HG03521 (cell line): ENCODE measurements at regions not wholly inside any gene's neighbourhood (a gene's known extent, or its start where the extent isn't known, plus 50 kb on each side); places are given as distances from the start of the nearest gene placed in this dataset.

ENCODE experiments used
- ATAC-seq: cut with Tn5 transposase; IDR thresholded peaks from one replicate; pipeline ENCODE4 v1.9.1; 2021; ENCODE audit warnings: mild to moderate bottlenecking, moderate library complexity; ENCODE audit not compliant: unreplicated experiment

GRCh38 chr4:106687026-106687425 lies 318.4 kb upstream of the GIMD1 start:
- no peak for ATAC-seq

DNA sequence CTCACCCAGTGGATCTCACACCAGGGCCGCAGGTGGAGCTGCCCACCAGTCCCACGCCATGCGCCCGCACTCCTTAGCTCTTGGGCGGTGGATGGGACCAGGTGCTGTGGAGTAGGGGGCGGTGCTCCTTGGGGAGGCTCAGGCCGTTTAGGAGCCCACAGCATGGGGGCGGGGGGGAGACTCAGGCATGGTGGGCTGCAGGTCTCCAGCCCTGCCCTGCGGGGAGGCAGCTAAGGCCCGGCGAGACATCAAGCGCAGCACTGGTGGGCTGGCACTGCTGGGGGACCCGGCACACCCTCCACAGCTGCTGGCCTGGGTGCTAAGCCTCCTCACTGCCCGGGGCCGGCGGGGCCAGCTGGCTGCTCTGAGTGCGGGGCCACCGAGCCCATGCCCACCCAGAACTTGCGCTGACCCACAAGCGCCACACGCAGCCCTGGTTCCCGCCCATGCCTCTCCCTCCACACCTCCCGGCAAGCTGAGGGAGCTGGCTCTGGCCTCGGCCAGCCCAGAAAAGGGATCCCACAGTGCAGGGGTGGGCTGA lies 312.9 kb upstream of the GIMD1 start:
- ATAC-seq = no peak

DNA sequence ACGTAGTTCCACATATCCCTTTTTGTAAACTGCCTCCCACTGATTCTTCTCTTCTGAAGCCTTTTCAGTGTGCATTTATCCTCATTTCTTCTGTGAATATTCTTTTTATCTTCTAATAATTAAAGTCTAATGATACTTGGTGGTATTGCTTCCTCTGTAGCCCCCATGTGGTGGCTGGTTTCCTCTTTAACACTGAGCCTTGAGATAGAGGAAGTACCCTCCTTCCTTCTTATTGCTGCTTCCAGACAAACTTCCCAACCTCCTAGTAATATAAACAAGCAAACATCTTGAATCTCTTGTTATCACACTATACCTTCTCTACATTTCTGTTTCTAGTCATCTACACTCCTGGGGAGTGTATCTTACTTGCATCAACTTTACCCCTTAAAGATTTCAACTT lies 310.5 kb upstream of the GIMD1 start:
- ATAC-seq = no peak

- ATAC-seq = no peak
These were observed 308.6 kb upstream of the GIMD1 start for GRCh38 chr4:106677213-106677612.

DNA sequence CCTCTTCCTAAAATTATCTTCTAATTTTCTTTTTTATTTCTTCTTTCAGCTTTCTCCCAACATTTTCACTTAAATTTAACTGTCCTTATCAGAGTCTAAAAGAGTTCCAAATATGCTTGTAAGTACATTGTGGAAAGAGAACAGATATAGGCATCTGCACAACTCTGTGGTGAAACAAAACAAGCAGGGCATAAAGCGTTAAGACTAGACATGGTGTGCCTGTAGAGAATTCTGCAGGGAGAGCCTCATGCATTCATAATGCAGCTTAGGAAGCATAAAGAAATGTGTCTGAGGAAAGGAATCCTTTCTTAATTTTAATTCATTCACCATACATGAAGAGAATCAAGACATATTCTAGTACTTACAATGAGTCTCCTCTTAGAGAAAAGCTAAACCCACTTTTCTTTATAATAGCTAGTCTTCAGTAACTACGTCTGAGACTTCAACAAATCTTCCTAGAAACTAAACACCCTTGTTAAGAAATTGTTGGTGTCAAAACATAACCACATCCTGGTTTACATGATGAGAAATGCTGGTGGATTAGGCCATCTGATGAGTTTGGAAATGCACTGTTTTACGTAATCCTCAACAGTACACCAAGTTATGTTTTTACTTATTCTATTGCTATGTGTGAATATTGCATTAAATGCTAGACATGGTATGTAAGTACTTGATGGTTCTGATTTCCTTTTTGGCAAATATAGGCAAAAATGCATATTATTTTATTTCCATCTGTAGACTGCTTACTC lies 307.8 kb upstream of the GIMD1 start:
- no peak for ATAC-seq

DNA sequence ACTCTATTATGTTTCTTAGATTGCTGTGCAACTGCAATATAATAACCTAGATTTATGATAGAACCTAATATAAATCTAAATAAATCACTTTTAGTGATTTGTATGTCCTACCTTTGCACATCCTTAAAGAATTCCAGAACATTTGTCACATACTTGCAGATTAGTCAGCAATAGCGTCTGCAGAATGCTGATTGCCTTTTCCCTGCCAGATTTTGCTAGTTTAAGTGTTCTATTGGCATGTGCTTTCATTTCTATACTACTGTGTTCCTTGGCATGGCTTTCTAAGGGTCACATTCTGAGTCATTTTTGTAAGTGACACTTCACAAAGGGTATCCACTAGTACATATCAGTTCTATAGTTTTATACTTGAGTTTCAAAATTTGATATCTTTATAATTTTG lies 303.1 kb upstream of the GIMD1 start:
- no peak for ATAC-seq

DNA sequence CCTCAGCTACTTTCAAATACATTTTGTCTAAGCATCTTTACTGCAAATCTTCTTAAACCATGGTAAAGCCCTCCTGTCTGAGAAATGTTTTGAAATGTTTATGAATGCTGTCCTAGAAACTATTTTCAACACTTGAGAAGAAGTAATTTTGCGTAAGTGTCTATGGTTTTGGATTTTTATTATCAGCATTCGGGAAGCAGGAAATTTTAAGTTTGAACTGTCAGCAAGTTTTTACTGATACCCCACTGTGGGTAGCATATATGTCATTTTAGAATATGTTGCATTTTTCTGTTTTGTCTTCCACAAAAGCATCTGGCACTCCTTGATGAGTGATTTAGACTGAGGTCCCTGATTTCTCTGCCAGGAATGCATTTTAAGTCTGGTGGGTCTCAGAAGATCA lies 302.4 kb upstream of the GIMD1 start:
- ATAC-seq = no peak

DNA sequence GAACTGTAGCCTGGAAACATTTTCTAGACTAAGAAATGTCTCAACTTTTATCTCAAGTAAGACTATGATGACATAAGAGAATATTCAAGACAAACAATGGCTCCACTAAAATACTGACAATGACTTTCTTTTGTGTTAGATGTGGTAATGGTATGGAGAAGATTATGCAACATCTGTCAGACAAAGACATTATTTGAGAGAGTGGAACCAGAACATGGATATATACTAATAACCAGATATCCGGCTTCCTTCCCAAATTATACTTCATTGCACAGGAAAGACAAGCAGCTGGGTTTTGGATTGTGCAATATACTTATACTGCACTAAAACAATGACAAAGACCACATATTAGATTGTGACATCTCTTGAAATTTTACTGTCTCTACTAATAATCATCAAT lies 290.8 kb upstream of the GIMD1 start:
- no peak for ATAC-seq

DNA sequence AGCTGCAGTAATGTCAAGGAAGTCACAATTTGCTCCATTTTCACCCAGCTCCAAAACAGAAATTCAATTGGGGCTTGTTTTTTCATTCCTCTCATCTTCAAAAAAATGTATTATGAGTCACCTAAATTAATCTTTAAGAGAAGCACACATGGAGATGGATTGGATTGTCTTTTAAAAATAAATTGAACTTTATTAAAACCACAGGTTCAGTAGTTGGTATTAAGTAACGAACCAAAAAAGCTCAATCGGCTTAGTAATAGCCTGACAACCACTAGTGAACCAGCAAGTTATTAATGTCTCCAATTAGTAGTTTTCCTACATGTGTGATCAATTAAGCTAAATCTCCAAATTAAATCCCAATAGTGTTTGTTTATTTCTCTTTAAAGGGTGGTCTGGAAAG lies 283.5 kb upstream of the GIMD1 start:
- no peak for ATAC-seq

GRCh38 chr4:106650701-106651100 lies 282.1 kb upstream of the GIMD1 start:
- ATAC-seq = no peak

- no peak for ATAC-seq
These were observed 278.9 kb upstream of the GIMD1 start for GRCh38 chr4:106647451-106647850.

GRCh38 chr4:106629268-106629625 lies 260.7 kb upstream of the GIMD1 start:
- ATAC-seq = no peak

DNA sequence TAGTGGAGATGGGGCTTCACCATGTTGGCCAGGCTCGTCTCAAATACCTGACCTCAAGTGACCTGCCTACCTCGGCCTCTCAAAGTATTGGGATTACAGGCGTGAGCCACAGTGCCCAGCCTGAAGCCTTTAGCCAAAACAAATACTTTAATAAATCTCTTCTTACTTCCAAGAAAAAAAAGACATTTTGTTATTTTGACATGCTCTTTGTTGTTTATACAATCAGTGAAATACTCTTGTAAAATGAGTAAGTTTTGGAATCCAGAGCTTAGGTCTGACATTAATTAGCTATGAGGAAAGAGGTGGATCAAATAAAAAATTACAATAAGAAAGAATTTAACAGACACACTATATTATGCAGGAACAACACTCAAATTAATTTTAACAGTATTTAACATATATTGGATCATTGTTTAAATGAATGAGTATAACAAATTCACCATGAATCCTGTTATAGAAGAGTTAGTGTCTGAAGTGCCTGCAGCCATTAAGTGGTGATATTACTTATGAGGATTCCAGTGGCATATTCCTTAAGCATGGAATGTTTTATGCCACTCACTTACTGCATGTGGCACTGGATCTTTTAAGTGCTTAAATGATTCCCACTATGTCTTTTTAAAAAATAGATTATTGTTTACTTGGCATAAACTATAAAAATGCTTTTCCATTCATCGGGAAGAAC lies 260.1 kb upstream of the GIMD1 start:
- ATAC-seq = no peak

DNA sequence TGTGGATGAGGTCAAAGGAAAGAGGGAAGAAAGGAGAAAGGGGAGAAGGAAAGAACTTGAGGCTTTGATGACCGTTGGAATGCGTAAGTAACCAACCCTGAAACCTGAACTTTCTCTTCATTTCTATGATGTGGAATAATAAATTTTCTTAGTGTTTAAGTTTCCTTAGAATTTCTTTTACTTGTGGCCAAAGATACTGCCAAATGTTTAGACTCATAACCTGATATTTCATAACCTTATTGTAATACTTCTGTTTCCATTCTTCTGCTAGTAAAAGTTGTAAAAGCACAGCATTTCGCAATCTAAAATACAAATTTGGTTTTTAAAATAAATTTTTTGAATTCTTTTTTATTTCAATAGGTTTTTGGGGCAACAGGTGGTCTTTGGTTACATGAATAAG lies 258.5 kb upstream of the GIMD1 start:
- ATAC-seq = no peak

DNA sequence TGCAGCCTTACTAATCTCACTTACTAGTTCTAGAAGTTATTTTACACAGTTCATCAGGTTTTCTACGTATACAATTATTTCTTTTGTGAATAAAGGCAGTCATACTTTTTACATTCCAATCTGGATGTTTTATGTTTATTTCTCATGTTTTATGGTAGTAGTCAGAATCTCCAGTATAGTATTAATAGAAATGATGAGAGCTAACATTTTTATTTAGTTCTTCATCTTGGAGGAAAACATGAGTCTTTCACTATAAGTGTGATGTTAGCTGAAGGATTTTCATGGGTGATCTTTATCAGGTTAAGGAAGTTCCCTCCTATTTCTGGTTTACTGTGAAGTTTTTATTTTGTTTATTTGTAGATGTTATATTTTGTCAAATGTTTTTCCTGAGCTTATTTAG lies 256.1 kb upstream of the GIMD1 start:
- no peak for ATAC-seq

GRCh38 chr4:106618956-106619355 lies 250.4 kb upstream of the GIMD1 start:
- no peak for ATAC-seq

- no peak for ATAC-seq
These were observed 247.4 kb upstream of the GIMD1 start for GRCh38 chr4:106615961-106616360.

GRCh38 chr4:106615410-106615945 lies 246.9 kb upstream of the GIMD1 start:
- ATAC-seq = no peak

- ATAC-seq = no peak
These were observed 245.9 kb upstream of the GIMD1 start for GRCh38 chr4:106614441-106614840.

GRCh38 chr4:106609917-106610316 lies 241.3 kb upstream of the GIMD1 start:
- no peak for ATAC-seq

GRCh38 chr4:106607558-106607957 lies 239.0 kb upstream of the GIMD1 start:
- ATAC-seq = no peak

- ATAC-seq = no peak
These were observed 235.9 kb upstream of the GIMD1 start for GRCh38 chr4:106604319-106605051.
